A549 (cell line): ENCODE measurements at regions not wholly inside any gene's neighbourhood (a gene's known extent, or its start where the extent isn't known, plus 50 kb on each side); places are given as distances from the start of the nearest gene placed in this dataset.
A peak's percentile ranks its signal among the peaks of the same experiment; 100 is the strongest.

ENCODE experiments used
- ATAC-seq, 2 experiments: fragments of 200-7000 bp in 1 of 2; fragments of >200 bp in 1 of 2; cut with Nextera tagmentation in 1 of 2; cut with Tn5 transposase in 1 of 2; 3 replicates each; pipeline versions ENCODE4 v1.8.0 to v1.9.1; 2018 to 2020; ENCODE audit warnings: mild to moderate bottlenecking in 1 of 2, moderate library complexity in 1 of 2
- CTCF ChIA-PET: fragments of 300-600 bp; sonication (Branson Sonifier 250); formaldehyde crosslinking; extraction: SDS; loops from one replicate; lab custom pipeline; 2021; ENCODE audit warnings: antibody characterized with exemption, inconsistent platforms; lab: Yijun Ruan, JAX
- POLR2A ChIA-PET: fragments of 350-600 bp; formaldehyde crosslinking; extraction: SDS; loops from one replicate; lab custom pipeline; 2021; ENCODE audit warnings: antibody characterized with exemption, inconsistent platforms; lab: Yijun Ruan, JAX
- DNase-seq, 2 experiments: peaks; one replicate each; pipeline versions ENCODE4 v3.0.0 to v3.0.0-alpha.2; 2011 to 2016; ENCODE audit warnings: low read depth in 1 of 2, low spot score in 1 of 2
- FAIRE-seq: peaks from 2 replicates; lab custom pipeline; 2011; peaks lifted over from hg19 to GRCh38; lab: Jason Lieb, UNC
- H3K27ac ChIP-seq, 2 experiments: fragments of >200 bp; sonication (Bioruptor Twin); formaldehyde crosslinking; 3 replicates each; pipeline ENCODE4 v1.5.1; 2016 to 2017
- H3K4me1 ChIP-seq: fragments of >200 bp; sonication (Bioruptor Twin); formaldehyde crosslinking; 3 replicates; pipeline ENCODE4 v1.6.1; 2016
- H3K4me2 ChIP-seq: fragments of >200 bp; sonication (Bioruptor Twin); formaldehyde crosslinking; 3 replicates; pipeline ENCODE4 v1.6.1; 2016
- H3K4me3 ChIP-seq: fragments of >200 bp; sonication (Bioruptor Twin); formaldehyde crosslinking; 3 replicates; pipeline ENCODE4 v1.5.1; 2016
- H3K9me3 ChIP-seq: fragments of >200 bp; sonication (Bioruptor Twin); formaldehyde crosslinking; 3 replicates; pipeline ENCODE4 v1.6.1; 2016
- ATOH8 ChIP-seq: fragments of 250-450 bp; sonication (Bioruptor Pico); IDR thresholded peaks from 2 replicates; pipeline ENCODE4 v1.5.0; 2020; ENCODE audit warnings: low read depth, mild to moderate bottlenecking, moderate library complexity
- BHLHE40 ChIP-seq: IDR thresholded peaks from 2 replicates; pipeline ENCODE4 v1.6.1; 2012; ENCODE audit warnings: low read depth, low read length, inconsistent platforms
- CEBPB ChIP-seq, 2 experiments: fragments of >200 bp in 1 of 2; sonication (Bioruptor Twin) in 1 of 2; formaldehyde crosslinking in 1 of 2; IDR thresholded peaks; 2 replicates each; pipeline ENCODE4 v1.6.1; 2012 to 2016
- CHD2 ChIP-seq: fragments of 150-350 bp; IDR thresholded peaks from 2 replicates; pipeline ENCODE4 v1.6.1; 2014; ENCODE audit warnings: low read length; ENCODE audit not compliant: partially characterized antibody
- CTCF ChIP-seq: fragments of >200 bp; sonication (Bioruptor Twin); formaldehyde crosslinking; IDR thresholded peaks from 3 replicates; pipeline ENCODE4 v1.5.1; 2016
- E2F6 ChIP-seq: IDR thresholded peaks from 2 replicates; pipeline ENCODE4 v1.6.1; 2012; ENCODE audit warnings: low read depth, borderline replicate concordance
- EHMT2 ChIP-seq: fragments of 200-600 bp; sonication (generic); IDR thresholded peaks from 2 replicates; pipeline ENCODE4 v1.6.1; 2016; ENCODE audit warnings: antibody characterized with exemption, low read depth, mild to moderate bottlenecking, moderate library complexity
- ELK1 ChIP-seq: fragments of 150-350 bp; IDR thresholded peaks from 2 replicates; pipeline ENCODE4 v1.6.1; 2014; ENCODE audit warnings: low read depth, mild to moderate bottlenecking, low read length
- EP300 ChIP-seq, 2 experiments: fragments of >200 bp; sonication (Bioruptor Twin); formaldehyde crosslinking; IDR thresholded peaks; 2 replicates in 1 of 2; 3 replicates in 1 of 2; pipeline ENCODE4 v1.6.1; 2016 to 2017
- FOSB ChIP-seq: fragments of 250-450 bp; sonication (Bioruptor Pico); IDR thresholded peaks from 2 replicates; pipeline ENCODE4 v1.5.0; 2020; ENCODE audit warnings: mild to moderate bottlenecking, moderate library complexity
- FOSL2 ChIP-seq, 2 experiments: fragments of 450-650 bp in 1 of 2; fragments of >200 bp in 1 of 2; sonication (Bioruptor Twin) in 1 of 2; formaldehyde crosslinking; IDR thresholded peaks; 2 replicates each; pipeline versions ENCODE4 v1.5.0 to v1.6.1; 2016 to 2020; ENCODE audit warnings: mild to moderate bottlenecking in 1 of 2, moderate library complexity in 1 of 2
- GATA3 ChIP-seq: IDR thresholded peaks from 2 replicates; pipeline ENCODE4 v1.6.1; 2012; ENCODE audit warnings: borderline replicate concordance
- HDAC2 ChIP-seq: fragments of 200-600 bp; sonication (generic); IDR thresholded peaks from 2 replicates; pipeline ENCODE4 v1.6.1; 2016
- HOXA7 ChIP-seq: fragments of 250-450 bp; sonication (Bioruptor Pico); IDR thresholded peaks from 2 replicates; pipeline ENCODE4 v1.5.0; 2020; ENCODE audit warnings: mild to moderate bottlenecking, moderate library complexity
- JUN ChIP-seq, 2 experiments: fragments of >200 bp; sonication (Bioruptor Twin); formaldehyde crosslinking; IDR thresholded peaks; 2 replicates in 1 of 2; 3 replicates in 1 of 2; pipeline ENCODE4 v1.6.1; 2016 to 2017
- MAFK ChIP-seq: fragments of 450-650 bp; IDR thresholded peaks from 2 replicates; pipeline ENCODE4 v1.6.1; 2014; ENCODE audit not compliant: partially characterized antibody
- MAX ChIP-seq: IDR thresholded peaks from 2 replicates; pipeline ENCODE4 v1.6.1; 2012
- MAZ ChIP-seq: fragments of 150-350 bp; IDR thresholded peaks from 2 replicates; pipeline ENCODE4 v1.6.1; 2014; ENCODE audit warnings: antibody characterized with exemption, low read depth, low read length, borderline replicate concordance
- NFE2L2 ChIP-seq: fragments of 150-350 bp; conservative IDR thresholded peaks from 2 replicates; pipeline ENCODE4 v1.6.1; 2014; ENCODE audit warnings: low read length
- NR3C1 ChIP-seq: fragments of >200 bp; sonication (Bioruptor Twin); formaldehyde crosslinking; IDR thresholded peaks from 3 replicates; pipeline ENCODE4 v1.6.1; 2017
- PBX3 ChIP-seq: IDR thresholded peaks from 2 replicates; pipeline ENCODE4 v1.6.1; 2012
- POLR2A ChIP-seq: IDR thresholded peaks from 2 replicates; pipeline ENCODE4 v1.6.1; 2012; ENCODE audit warnings: mild to moderate bottlenecking, low read length
- RAD21 ChIP-seq, 2 experiments: fragments of >200 bp in 1 of 2; sonication (Bioruptor Twin) in 1 of 2; formaldehyde crosslinking in 1 of 2; IDR thresholded peaks in 1 of 2; conservative IDR thresholded peaks in 1 of 2; 2 replicates in 1 of 2; 3 replicates in 1 of 2; pipeline ENCODE4 v1.6.1; 2012 to 2018; ENCODE audit warnings: inconsistent platforms in 1 of 2
- RARB ChIP-seq: fragments of 250-450 bp; sonication (Bioruptor Pico); IDR thresholded peaks from 2 replicates; pipeline ENCODE4 v1.8.0; 2021; ENCODE audit warnings: mild to moderate bottlenecking, moderate library complexity
- RCOR1 ChIP-seq: fragments of 150-350 bp; IDR thresholded peaks from 2 replicates; pipeline ENCODE4 v1.6.1; 2014; ENCODE audit warnings: antibody characterized with exemption, low read length, low read depth
- SMC3 ChIP-seq: fragments of >200 bp; sonication (Bioruptor Twin); formaldehyde crosslinking; IDR thresholded peaks from 3 replicates; pipeline ENCODE4 v1.6.1; 2018; ENCODE audit warnings: inconsistent platforms
- USF2 ChIP-seq: fragments of 450-650 bp; IDR thresholded peaks from 2 replicates; pipeline ENCODE4 v1.6.1; 2014; ENCODE audit warnings: antibody characterized with exemption
- ZC3H11A ChIP-seq: fragments of 450-650 bp; IDR thresholded peaks from 2 replicates; pipeline ENCODE4 v1.6.1; 2014; ENCODE audit warnings: antibody characterized with exemption, mild to moderate bottlenecking
- ZFP36 ChIP-seq: fragments of 450-650 bp; IDR thresholded peaks from 2 replicates; pipeline ENCODE4 v1.6.1; 2014; ENCODE audit warnings: borderline replicate concordance; ENCODE audit not compliant: partially characterized antibody
- WGBS: methylation state at CpG from one replicate; pipeline ENCODE4 v1.1.6; 2017; ENCODE audit errors: missing lambda C conversion rate; 5-methylcytosine and 5-hydroxymethylcytosine counted together

GRCh38 chr2:234136461-234136860 is 86.0 kb downstream of the SPP2 start (continued):
- TF ChIP-seq RARB (CRISPR knock-in tag) (no peak), POLR2A (no peak), ZC3H11A (no peak)

GRCh38 chr2:234135750-234136221 is 85.3 kb downstream of the SPP2 start:
- Histone ChIP-seq H3K4me3 (no peak overlapping the region), H3K9me3 (peaks cover 16% of the 10 kb centered on the region; the same call in 2 of the 3 replicates)
- POLR2A ChIA-PET: interaction anchor here (0.6 to 1.4 kb wide), 3 partner anchors 154 to 365 kb away, joined by 3 read pairs; partner anchors contain the start of gene ARL4C
- DNase-seq: peak; percentile 80 to 94
- peak; percentile 77 for FAIRE-seq
- TF ChIP-seq USF2 (no peak), BHLHE40 (no peak), CHD2 (no peak), NFE2L2 (no peak), CTCF (peak; percentile 92), FOSL2 (IDR thresholded peaks at IDR 0.05) (no peak), FOSL2 (CRISPR knock-in tag; IDR thresholded peaks at IDR 0.05) (no peak; the same call in 1 of the 2 replicates), MAFK (no peak), ELK1 (no peak), ZFP36 (peak; percentile 31), HDAC2 (no peak), HOXA7 (no peak), RCOR1 (no peak), ATOH8 (no peak), MAX (peak; percentile 56), EP300 (IDR thresholded peaks at IDR 0.05) (no peak), GATA3 (peak; percentile 13; the same call in 1 of the 2 replicates), CEBPB (IDR thresholded peaks at IDR 0.05) (0 out of 4 replicates have a peak, but pooled peaks of 1 of the 2 experiments have one; percentile 19), PBX3 (no peak), MAZ (0 out of 2 replicates have a peak, but pooled peaks have one; percentile 23), JUN (IDR thresholded peaks at IDR 0.05) (no peak), FOSB (CRISPR knock-in tag) (no peak), E2F6 (peak; percentile 46; the same call in 1 of the 2 replicates), NR3C1 (no peak), EHMT2 (no peak), SMC3 (peak; percentile 99), RAD21 (conservative IDR thresholded peaks at IDR 0.05 in 1 of 2, IDR thresholded peaks at IDR 0.05 in 1 of 2) (peak; percentile 99)
- TF ChIP-seq, all 56 proteins: peak for 9
- H3K4me1 ChIP-seq: peaks cover 30% of the 10 kb centered on the region
- 12% methylated on average over 16 of the region's 16 CpGs for WGBS
- CTCF ChIA-PET: interaction anchor here (0.6 to 3.3 kb wide), 82 partner anchors 10 to 981 kb away, joined by 3 to 34 read pairs (median 4); partner anchors contain the start of gene ARL4C
- ATAC-seq: peak; percentile 93 to 96
- peak overlapping the region; percentile 82 to 94 for H3K27ac ChIP-seq
- peak overlapping the region; percentile 53 for H3K4me2 ChIP-seq
